Smooth muscle cell (in vitro differentiated cells): ENCODE measurements at regions not wholly inside any gene's neighbourhood (a gene's known extent, or its start where the extent isn't known, plus 50 kb on each side); places are given as distances from the start of the nearest gene placed in this dataset.

Source experiments
- DNase-seq: peaks from one replicate; lab custom pipeline; 2025; ENCODE audit not compliant: unreplicated experiment; lab: John Stamatoyannopoulos, UW
- H2AFZ ChIP-seq: fragments of 200-600 bp; sonication (generic); 2 replicates; pipeline ENCODE4 v1.6.0; 2016; ENCODE audit warnings: antibody characterized with exemption, low read depth, mild to moderate bottlenecking
- H3F3A ChIP-seq: fragments of 200-600 bp; sonication (generic); 2 replicates; pipeline ENCODE4 v1.6.0; 2017; ENCODE audit warnings: antibody characterized with exemption, low read depth
- H3K27ac ChIP-seq: fragments of 200-600 bp; sonication (generic); 2 replicates; pipeline ENCODE4 v1.5.1; 2016; ENCODE audit warnings: low read depth, mild to moderate bottlenecking
- H3K27me3 ChIP-seq: fragments of 200-600 bp; sonication (generic); 2 replicates; pipeline ENCODE4 v1.6.1; 2016; ENCODE audit warnings: low read depth, mild to moderate bottlenecking
- H3K36me3 ChIP-seq: fragments of 200-600 bp; sonication (generic); 2 replicates; pipeline ENCODE4 v1.5.1; 2016; ENCODE audit warnings: low read depth
- H3K4me1 ChIP-seq: fragments of 200-600 bp; sonication (generic); 2 replicates; pipeline ENCODE4 v1.5.1; 2016; ENCODE audit warnings: low read depth
- H3K4me2 ChIP-seq: fragments of 200-600 bp; sonication (generic); 2 replicates; pipeline ENCODE4 v1.6.0; 2016; ENCODE audit warnings: mild to moderate bottlenecking
- H3K4me3 ChIP-seq: fragments of 200-600 bp; sonication (generic); 2 replicates; pipeline ENCODE4 v1.5.1; 2016; ENCODE audit warnings: mild to moderate bottlenecking
- H3K79me2 ChIP-seq: fragments of 200-600 bp; sonication (generic); 2 replicates; pipeline ENCODE4 v1.6.0; 2016; ENCODE audit warnings: low read depth, mild to moderate bottlenecking
- H3K9ac ChIP-seq: fragments of 200-600 bp; sonication (generic); 2 replicates; pipeline ENCODE4 v1.6.0; 2016; ENCODE audit warnings: low read depth
- H3K9me3 ChIP-seq: fragments of 200-600 bp; sonication (generic); replicated peaks from 2 replicates; pipeline ENCODE4 v1.5.1; 2016; ENCODE audit warnings: low read depth
- H4K20me1 ChIP-seq: fragments of 200-600 bp; sonication (generic); 2 replicates; pipeline ENCODE4 v1.6.0; 2016; ENCODE audit warnings: low read depth
- WGBS: methylation state at CpG from one replicate; pipeline ENCODE4 v1.1.7; 2016; ENCODE audit warnings: low lambda C conversion rate; 5-methylcytosine and 5-hydroxymethylcytosine counted together
- TF ChIP-seq, protein P1 (sequence below): fragments of 200-600 bp; sonication (generic); IDR thresholded peaks from 2 replicates; pipeline ENCODE4 v1.5.1; 2017; ENCODE audit warnings: borderline replicate concordance, mild to moderate bottlenecking, antibody characterized with exemption; ENCODE audit not compliant: insufficient read depth, poor library complexity, severe bottlenecking

- no peak overlapping the region for H3K4me3 ChIP-seq
- H3K79me2 ChIP-seq: no peaks in the 10 kb centered on the region
- H4K20me1 ChIP-seq: no peaks in the 10 kb centered on the region
- H3K4me1 ChIP-seq: peaks cover 19% of the 10 kb centered on the region
- no peak overlapping the region for H3K9ac ChIP-seq
- TF ChIP-seq, protein P1, sequence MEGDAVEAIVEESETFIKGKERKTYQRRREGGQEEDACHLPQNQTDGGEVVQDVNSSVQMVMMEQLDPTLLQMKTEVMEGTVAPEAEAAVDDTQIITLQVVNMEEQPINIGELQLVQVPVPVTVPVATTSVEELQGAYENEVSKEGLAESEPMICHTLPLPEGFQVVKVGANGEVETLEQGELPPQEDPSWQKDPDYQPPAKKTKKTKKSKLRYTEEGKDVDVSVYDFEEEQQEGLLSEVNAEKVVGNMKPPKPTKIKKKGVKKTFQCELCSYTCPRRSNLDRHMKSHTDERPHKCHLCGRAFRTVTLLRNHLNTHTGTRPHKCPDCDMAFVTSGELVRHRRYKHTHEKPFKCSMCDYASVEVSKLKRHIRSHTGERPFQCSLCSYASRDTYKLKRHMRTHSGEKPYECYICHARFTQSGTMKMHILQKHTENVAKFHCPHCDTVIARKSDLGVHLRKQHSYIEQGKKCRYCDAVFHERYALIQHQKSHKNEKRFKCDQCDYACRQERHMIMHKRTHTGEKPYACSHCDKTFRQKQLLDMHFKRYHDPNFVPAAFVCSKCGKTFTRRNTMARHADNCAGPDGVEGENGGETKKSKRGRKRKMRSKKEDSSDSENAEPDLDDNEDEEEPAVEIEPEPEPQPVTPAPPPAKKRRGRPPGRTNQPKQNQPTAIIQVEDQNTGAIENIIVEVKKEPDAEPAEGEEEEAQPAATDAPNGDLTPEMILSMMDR: no peak
- H2AFZ ChIP-seq: no peak overlapping the region
- H3K9me3 ChIP-seq: no peaks in the 10 kb centered on the region
- H3K36me3 ChIP-seq: no peaks in the 10 kb centered on the region
- peak overlapping the region; percentile 34 for H3K4me2 ChIP-seq
- 40% methylated on average over 2 of the region's 2 CpGs for WGBS
- DNase-seq: no peak
- peaks cover 4% of the 10 kb centered on the region for H3F3A ChIP-seq
- peak overlapping the region; percentile 23 for H3K27ac ChIP-seq
- no peaks in the 10 kb centered on the region for H3K27me3 ChIP-seq
These were observed 1488.5 kb upstream of the FLRT2 start for GRCh38 chr14:84041421-84041820.

DNA sequence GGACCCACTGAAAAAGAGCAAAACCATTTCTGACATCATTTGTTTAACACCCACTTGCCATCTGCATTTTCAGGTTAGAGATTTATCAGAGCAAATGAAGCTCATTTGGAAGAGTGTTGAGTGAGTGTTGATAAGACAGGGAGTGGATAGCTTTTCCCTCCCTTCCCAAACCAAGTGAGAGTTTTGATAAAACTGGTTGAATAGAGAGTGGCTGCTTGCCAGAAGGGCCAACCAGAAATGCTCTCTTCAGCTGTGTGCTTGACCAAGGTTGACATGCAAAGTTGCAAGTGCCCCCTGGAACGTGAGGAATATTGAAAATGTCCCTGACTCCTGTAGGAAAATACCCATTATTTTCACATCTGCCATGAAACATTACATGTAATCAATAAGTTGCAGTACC, 1487.0 kb upstream of the FLRT2 start:
- H3F3A ChIP-seq: peaks cover 4% of the 10 kb centered on the region
- no peaks in the 10 kb centered on the region for H3K27me3 ChIP-seq
- no peak overlapping the region for H3K4me2 ChIP-seq
- H3K79me2 ChIP-seq: no peaks in the 10 kb centered on the region
- no peak for DNase-seq
- no peak overlapping the region for H2AFZ ChIP-seq
- TF ChIP-seq, protein P1: no peak
- WGBS: 87% methylated on average over 1 of the region's 1 CpG
- H3K4me3 ChIP-seq: no peak overlapping the region
- peaks cover 19% of the 10 kb centered on the region for H3K4me1 ChIP-seq
- no peaks in the 10 kb centered on the region for H3K9me3 ChIP-seq
- H3K36me3 ChIP-seq: no peaks in the 10 kb centered on the region
- no peak overlapping the region for H3K27ac ChIP-seq
- H3K9ac ChIP-seq: no peak overlapping the region
- no peaks in the 10 kb centered on the region for H4K20me1 ChIP-seq

DNA sequence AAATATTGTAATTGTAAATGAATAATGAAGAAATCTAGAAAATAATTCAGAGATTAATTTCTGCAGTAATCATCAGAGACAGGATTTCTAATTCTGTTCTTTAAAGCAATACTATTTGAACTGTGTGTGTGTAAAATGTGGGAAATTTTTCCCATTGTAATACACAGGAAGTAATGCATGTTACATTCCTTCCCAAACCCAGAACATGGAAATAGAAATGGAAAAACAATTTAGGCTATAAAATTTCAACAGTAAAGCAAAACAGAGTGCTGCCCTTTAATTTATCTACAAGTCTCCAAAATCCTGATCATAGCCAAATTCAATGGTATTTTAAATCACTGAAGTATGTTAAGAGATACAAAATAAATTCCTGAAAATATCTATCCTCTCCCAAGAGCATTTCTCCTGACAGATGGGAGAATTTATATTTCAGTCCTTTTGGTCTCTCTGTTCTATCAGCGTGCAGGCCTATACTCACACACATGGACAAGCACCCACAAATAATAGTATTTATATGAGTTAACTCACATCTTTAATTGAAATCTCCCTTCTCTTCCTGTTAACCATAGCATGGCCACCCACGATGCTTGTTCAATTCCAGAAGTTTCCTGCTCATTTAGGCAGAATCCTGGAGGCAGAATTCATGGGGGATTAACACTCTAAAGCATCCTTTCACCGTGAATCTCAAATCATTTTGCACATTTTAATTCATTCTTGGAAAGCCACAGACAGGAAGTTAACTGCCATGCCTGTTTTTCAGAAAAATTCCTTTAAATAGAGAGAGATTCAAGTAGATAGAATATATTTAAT, 1465.4 kb upstream of the FLRT2 start:
- peak overlapping the region; percentile 9 for H2AFZ ChIP-seq
- no peaks in the 10 kb centered on the region for H3K9me3 ChIP-seq
- DNase-seq: no peak
- H3K27me3 ChIP-seq: no peaks in the 10 kb centered on the region
- WGBS: 62% methylated on average over 3 of the region's 3 CpGs
- H3K4me3 ChIP-seq: no peak overlapping the region
- H3K4me2 ChIP-seq: no peak overlapping the region
- TF ChIP-seq, protein P1: no peak
- no peaks in the 10 kb centered on the region for H3K36me3 ChIP-seq
- H3F3A ChIP-seq: no peaks in the 10 kb centered on the region
- no peaks in the 10 kb centered on the region for H3K79me2 ChIP-seq
- H3K9ac ChIP-seq: no peak overlapping the region
- no peak overlapping the region for H3K27ac ChIP-seq
- H4K20me1 ChIP-seq: no peaks in the 10 kb centered on the region
- no peaks in the 10 kb centered on the region for H3K4me1 ChIP-seq

- DNase-seq: no peak
- no peak overlapping the region for H3K27ac ChIP-seq
- no peak overlapping the region for H3K4me3 ChIP-seq
- H3K9me3 ChIP-seq: no peaks in the 10 kb centered on the region
- TF ChIP-seq, protein P1: no peak
- no peaks in the 10 kb centered on the region for H3F3A ChIP-seq
- H3K4me1 ChIP-seq: no peaks in the 10 kb centered on the region
- H4K20me1 ChIP-seq: no peaks in the 10 kb centered on the region
- no peaks in the 10 kb centered on the region for H3K36me3 ChIP-seq
- no peak overlapping the region for H2AFZ ChIP-seq
- 93% methylated on average over 5 of the region's 5 CpGs for WGBS
- no peaks in the 10 kb centered on the region for H3K27me3 ChIP-seq
- H3K9ac ChIP-seq: no peak overlapping the region
- H3K4me2 ChIP-seq: no peak overlapping the region
- no peaks in the 10 kb centered on the region for H3K79me2 ChIP-seq
These were observed 1464.1 kb upstream of the FLRT2 start for GRCh38 chr14:84065811-84066210.
